ENCODE measurements at regions not wholly inside any gene's neighbourhood (a gene's known extent, or its start where the extent isn't known, plus 50 kb on each side); places are given as distances from the start of the nearest gene placed in this dataset.

- 84% methylated on average over 4 of the region's 4 CpGs; no CpG with 5 or more reads in 1 of the 2 experiments for WGBS, 2 experiments (ENCODE audit: extremely low coverage in 1 of 2, insufficient coverage in 1 of 2, insufficient read length in 1 of 2, insufficient replicate concordance in 2 of 2, low coverage in 1 of 2, low lambda C conversion rate in 2 of 2, missing lambda C conversion rate in 1 of 2)
- Histone ChIP-seq H3K9ac (replicated peaks in 1 of 4; ENCODE audit: extremely low read depth in 1 of 4, low read depth in 3 of 4, low read length in 3 of 4) (no peak overlapping the region), H3K56ac (replicated peaks; ENCODE audit: insufficient read length, low read depth, low read length) (no peak overlapping the region), H3K23ac (ENCODE audit: insufficient read length) (no peak overlapping the region), H3K4me2 (ENCODE audit: insufficient read depth in 1 of 2, low read depth in 2 of 2, low read length in 2 of 2) (no peak overlapping the region), H2AK5ac (ENCODE audit: low read depth, low read length) (no peak overlapping the region), H2BK12ac (ENCODE audit: low read depth, low read length) (no peak overlapping the region), H3K4me1 (replicated peaks in 1 of 4; ENCODE audit: control insufficient read depth in 3 of 4, insufficient read depth in 4 of 4, low read length in 3 of 4) (no peaks in the 10 kb centered on the region), H3K79me2 (ENCODE audit: control insufficient read depth in 1 of 2, insufficient read depth in 2 of 2, low read length in 2 of 2) (no peaks in the 10 kb centered on the region), H3K27me3 (replicated peaks in 1 of 4; ENCODE audit: control insufficient read depth in 3 of 4, extremely low read depth in 1 of 4, insufficient read depth in 3 of 4, low read length in 3 of 4) (no peaks in the 10 kb centered on the region), H2BK5ac (ENCODE audit: low read depth, low read length) (no peak overlapping the region), H4K5ac (ENCODE audit: insufficient read length, low read depth, low read length) (no peak overlapping the region), H2AFZ (ENCODE audit: low read length) (no peak overlapping the region), H3K36me3 (ENCODE audit: control insufficient read depth in 2 of 4, insufficient read depth in 4 of 4, low read length in 3 of 4) (no peaks in the 10 kb centered on the region), H3K14ac (ENCODE audit: insufficient read length) (no peak overlapping the region), H3K4me3 (ENCODE audit: extremely low read depth in 1 of 4, insufficient read depth in 2 of 4, low read depth in 3 of 4, low read length in 4 of 4) (no peak overlapping the region), H3K9me3 (ENCODE audit: insufficient read depth in 2 of 2, low read depth in 1 of 2, low read length in 1 of 2) (no peaks in the 10 kb centered on the region), H3K4ac (replicated peaks; ENCODE audit: insufficient read length, low read depth, low read length) (no peak overlapping the region), H2BK120ac (replicated peaks; ENCODE audit: low read depth, low read length) (no peak overlapping the region), H4K8ac (ENCODE audit: extremely low read depth, insufficient read depth, low read length) (no peak overlapping the region), H3K23me2 (ENCODE audit: low read depth, low read length) (no peaks in the 10 kb centered on the region), H4K20me1 (replicated peaks in 1 of 2; ENCODE audit: control insufficient read depth in 1 of 2, insufficient read depth in 2 of 2, low read length in 2 of 2) (no peaks in the 10 kb centered on the region), H3K79me1 (ENCODE audit: low read depth, low read length) (no peaks in the 10 kb centered on the region), H2BK15ac (ENCODE audit: low read length) (no peak overlapping the region), H3K27ac (ENCODE audit: low read depth, low read length) (no peak overlapping the region), H3K18ac (ENCODE audit: extremely low read depth, low read length) (no peak overlapping the region), H2BK20ac (ENCODE audit: low read length) (no peak overlapping the region), H4K91ac (replicated peaks; ENCODE audit: insufficient read length, low read length) (no peak overlapping the region)
- no peak for DNase-seq (ENCODE audit: low read depth in 1 of 2, low spot score in 2 of 2)
- ChIA-PET POLR2A (ENCODE audit: partially characterized antibody) (no interaction called here), CTCF (ENCODE audit: partially characterized antibody) (no interaction called here)
- FAIRE-seq: no peak
- TF ChIP-seq SAP30 (IDR thresholded peaks at IDR 0.05; ENCODE audit: insufficient read depth, insufficient replicate concordance, low read length) (no peak), ATF2 (IDR thresholded peaks at IDR 0.05; ENCODE audit: low read length) (no peak), KDM4A (IDR thresholded peaks at IDR 0.05; ENCODE audit: low read depth, low read length, severe bottlenecking) (no peak), NANOG (IDR thresholded peaks at IDR 0.05; ENCODE audit: insufficient read depth, low read depth, low read length, poor library complexity, severe bottlenecking) (no peak), EZH2 (IDR thresholded peaks at IDR 0.05; ENCODE audit: low read depth, low read length, severe bottlenecking) (no peak), BCL11A (IDR thresholded peaks at IDR 0.05; ENCODE audit: low read depth in 2 of 2, low read length in 2 of 2) (no peak), CREB1 (IDR thresholded peaks at IDR 0.05) (no peak), CHD1 (IDR thresholded peaks at IDR 0.05; ENCODE audit: low read depth, low read length) (no peak), PHF8 (conservative IDR thresholded peaks at IDR 0.05; ENCODE audit: low read depth, low read length) (no peak), E2F6 (IDR thresholded peaks at IDR 0.05) (no peak), RBBP5 (IDR thresholded peaks at IDR 0.05; ENCODE audit: borderline replicate concordance, low read depth, low read length) (no peak), JUND (IDR thresholded peaks at IDR 0.05; ENCODE audit: low read length) (no peak)
Measured at GRCh38 chr2:155871940-155872339, 460.6 kb downstream of the NR4A2 start.

Data from H1 (cell line).